VCaP (cell line): ENCODE measurements at regions not wholly inside any gene's neighbourhood (a gene's known extent, or its start where the extent isn't known, plus 50 kb on each side); places are given as distances from the start of the nearest gene placed in this dataset.
"Not testable (repeated sequence)": the region's sequence is repeated elsewhere in the genome, so short reads cannot be mapped to it uniquely, and the experiment has no call there.

Experiments
- H3K27ac ChIP-seq: fragments of 450-650 bp; 2 replicates; pipeline ENCODE4 v1.5.1; 2017
- TF ChIP-seq, protein P1 (sequence below): fragments of 450-650 bp; conservative IDR thresholded peaks from 2 replicates; pipeline ENCODE4 v1.5.1; 2017; ENCODE audit warnings: mild to moderate bottlenecking, moderate library complexity

DNA sequence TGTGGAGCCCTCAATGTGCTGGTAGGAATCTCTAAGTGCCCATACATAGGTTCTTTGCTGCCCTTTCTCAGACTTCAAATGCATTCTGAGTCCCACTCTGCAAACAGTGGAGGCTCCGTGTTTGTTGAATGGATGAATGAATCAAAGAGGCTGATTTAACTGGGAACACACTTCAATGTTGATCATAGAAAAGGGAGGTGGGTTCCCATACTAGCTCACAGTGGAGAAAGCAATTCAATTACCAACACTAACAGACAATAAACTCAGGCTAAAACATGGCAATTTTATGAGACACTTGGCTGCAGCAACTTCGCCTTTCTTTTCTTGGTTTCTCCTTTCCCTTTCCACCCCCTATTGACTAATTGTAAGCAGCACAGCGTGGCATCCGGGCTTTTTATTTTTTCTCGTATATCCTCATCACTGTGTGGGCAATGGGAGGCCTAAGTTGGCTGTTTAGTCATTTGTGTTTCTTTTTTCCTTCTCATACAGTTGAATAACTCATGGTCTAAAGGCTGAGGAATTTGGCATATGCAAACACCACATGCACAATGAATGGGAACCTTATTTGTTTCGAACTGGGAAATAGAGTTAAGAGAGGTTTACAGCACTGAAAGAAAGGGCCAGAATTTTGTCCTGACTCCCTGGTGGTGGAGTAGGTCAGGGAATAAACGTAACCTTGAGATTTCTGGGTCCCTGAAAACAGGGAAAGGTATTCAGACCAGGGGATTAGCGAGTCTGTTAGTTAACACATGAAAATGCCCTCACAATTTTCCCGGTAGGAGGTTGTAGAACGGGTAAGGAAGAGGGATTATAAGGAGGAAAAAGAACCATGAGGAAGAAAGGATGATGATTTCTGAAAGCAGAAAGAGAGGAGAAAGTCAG, 858.5 kb downstream of the KCNMA1 start:
- TF ChIP-seq, protein P1, sequence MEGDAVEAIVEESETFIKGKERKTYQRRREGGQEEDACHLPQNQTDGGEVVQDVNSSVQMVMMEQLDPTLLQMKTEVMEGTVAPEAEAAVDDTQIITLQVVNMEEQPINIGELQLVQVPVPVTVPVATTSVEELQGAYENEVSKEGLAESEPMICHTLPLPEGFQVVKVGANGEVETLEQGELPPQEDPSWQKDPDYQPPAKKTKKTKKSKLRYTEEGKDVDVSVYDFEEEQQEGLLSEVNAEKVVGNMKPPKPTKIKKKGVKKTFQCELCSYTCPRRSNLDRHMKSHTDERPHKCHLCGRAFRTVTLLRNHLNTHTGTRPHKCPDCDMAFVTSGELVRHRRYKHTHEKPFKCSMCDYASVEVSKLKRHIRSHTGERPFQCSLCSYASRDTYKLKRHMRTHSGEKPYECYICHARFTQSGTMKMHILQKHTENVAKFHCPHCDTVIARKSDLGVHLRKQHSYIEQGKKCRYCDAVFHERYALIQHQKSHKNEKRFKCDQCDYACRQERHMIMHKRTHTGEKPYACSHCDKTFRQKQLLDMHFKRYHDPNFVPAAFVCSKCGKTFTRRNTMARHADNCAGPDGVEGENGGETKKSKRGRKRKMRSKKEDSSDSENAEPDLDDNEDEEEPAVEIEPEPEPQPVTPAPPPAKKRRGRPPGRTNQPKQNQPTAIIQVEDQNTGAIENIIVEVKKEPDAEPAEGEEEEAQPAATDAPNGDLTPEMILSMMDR, result no peak
- H3K27ac ChIP-seq, result no peak overlapping the region

DNA sequence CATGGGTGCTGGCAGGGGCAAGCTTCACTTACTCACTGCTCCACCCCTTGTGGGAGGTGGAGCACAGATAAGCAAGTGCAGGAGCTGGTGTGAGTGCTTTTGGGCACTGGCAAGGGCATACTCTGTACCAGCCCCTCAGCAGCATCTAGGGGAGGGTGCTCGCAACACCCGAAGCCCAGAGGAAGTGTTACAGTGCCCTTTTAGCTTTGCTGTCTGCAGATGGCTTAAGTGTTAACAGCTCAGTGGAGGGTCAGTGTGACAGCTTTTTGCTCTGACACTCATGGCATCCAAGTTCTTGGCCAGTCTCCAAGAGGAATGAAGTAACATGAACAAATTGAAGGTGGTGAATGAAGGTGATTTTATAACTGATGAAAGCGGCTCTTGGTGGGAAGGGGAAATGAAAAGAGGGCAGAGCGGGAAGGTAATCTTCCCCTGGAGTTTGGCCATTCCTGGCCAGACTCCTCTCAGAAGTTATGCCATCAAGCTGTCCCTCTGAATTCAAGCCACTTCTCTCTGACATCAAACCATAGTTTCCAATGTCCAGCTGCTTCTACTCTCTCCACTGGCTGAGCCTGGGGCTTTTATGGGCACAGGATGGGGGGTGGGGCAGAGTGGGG, 862.5 kb downstream of the KCNMA1 start:
- TF ChIP-seq, protein P1, result no peak
- no peak overlapping the region for H3K27ac ChIP-seq

- TF ChIP-seq, protein P1, result no peak
- H3K27ac ChIP-seq, result no peak overlapping the region
These were observed 868.0 kb downstream of the KCNMA1 start for GRCh38 chr10:76769582-76769981.

DNA sequence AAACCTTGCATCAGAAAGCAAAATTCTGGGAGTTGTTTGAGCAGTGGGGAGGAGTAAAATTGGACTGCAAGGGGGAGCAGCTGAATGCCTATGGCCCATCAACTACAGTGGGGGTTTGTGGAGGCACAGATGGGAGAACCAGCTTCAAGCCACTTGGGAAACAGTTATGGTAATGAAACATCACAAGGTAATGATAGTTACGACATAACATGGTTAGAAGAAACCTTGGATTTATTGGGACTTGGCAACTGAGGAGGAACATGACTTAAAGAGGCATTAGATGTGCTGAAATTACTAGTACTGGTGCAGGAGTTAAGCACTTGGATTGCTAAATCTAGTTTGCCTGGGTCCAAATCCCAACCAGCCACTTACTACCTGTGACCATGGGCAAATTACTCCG, 868.4 kb downstream of the KCNMA1 start:
- no peak overlapping the region for H3K27ac ChIP-seq
- TF ChIP-seq, protein P1, result no peak

GRCh38 chr10:76766682-76767081, 870.9 kb downstream of the KCNMA1 start:
- H3K27ac ChIP-seq, result no peak overlapping the region

GRCh38 chr10:76764921-76765320, 872.7 kb downstream of the KCNMA1 start:
- H3K27ac ChIP-seq, result not testable (repeated sequence)

More at GRCh38 chr10:76766682-76767081, 870.9 kb downstream of the KCNMA1 start:
- TF ChIP-seq, protein P1, result no peak

DNA sequence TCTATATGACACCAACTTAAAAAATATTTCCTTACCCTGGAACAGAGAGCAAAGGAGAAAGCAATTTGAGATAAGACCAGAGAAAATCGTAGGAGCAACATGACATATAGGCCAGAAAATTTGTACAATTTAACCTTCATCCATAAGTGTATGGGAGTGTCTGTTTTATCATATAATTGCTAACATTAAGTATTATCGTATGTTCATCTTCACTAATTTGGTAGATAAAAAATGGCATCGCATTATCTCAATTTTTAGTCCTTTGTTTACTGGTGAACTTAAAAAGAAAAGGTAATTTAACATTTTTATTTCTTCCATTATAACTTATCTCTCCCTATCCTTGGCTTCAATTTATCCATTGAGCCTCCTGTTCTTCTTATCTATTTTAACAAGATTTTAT, 873.4 kb downstream of the KCNMA1 start:
- TF ChIP-seq, protein P1, result no peak
- no peak overlapping the region for H3K27ac ChIP-seq

DNA sequence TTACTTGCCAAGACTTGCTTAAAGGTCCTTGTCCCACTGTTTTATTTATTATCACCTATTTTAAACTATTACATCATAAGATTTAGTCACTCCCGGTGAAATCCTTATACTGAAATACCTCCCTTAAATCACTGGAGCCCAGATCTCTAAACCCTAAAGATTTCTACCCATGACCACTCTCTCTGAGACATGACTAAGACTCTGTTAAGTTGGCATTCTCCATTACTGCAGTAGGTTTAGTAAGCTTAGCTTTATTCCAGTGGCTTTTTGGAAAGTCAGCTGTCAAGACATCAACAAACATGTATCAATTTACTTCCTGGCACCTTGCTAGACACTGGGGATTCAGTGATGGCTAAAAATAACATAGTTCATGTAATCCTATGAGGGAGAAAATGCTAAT, 874.2 kb downstream of the KCNMA1 start:
- H3K27ac ChIP-seq, result no peak overlapping the region
- TF ChIP-seq, protein P1, result no peak
